ENCODE measurements at regions not wholly inside any gene's neighbourhood (a gene's known extent, or its start where the extent isn't known, plus 50 kb on each side); places are given as distances from the start of the nearest gene placed in this dataset.

GRCh38 chr3:103002425-103003176 lies 567.8 kb downstream of the ZPLD1 start:
- TF ChIP-seq, protein P1, sequence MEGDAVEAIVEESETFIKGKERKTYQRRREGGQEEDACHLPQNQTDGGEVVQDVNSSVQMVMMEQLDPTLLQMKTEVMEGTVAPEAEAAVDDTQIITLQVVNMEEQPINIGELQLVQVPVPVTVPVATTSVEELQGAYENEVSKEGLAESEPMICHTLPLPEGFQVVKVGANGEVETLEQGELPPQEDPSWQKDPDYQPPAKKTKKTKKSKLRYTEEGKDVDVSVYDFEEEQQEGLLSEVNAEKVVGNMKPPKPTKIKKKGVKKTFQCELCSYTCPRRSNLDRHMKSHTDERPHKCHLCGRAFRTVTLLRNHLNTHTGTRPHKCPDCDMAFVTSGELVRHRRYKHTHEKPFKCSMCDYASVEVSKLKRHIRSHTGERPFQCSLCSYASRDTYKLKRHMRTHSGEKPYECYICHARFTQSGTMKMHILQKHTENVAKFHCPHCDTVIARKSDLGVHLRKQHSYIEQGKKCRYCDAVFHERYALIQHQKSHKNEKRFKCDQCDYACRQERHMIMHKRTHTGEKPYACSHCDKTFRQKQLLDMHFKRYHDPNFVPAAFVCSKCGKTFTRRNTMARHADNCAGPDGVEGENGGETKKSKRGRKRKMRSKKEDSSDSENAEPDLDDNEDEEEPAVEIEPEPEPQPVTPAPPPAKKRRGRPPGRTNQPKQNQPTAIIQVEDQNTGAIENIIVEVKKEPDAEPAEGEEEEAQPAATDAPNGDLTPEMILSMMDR (IDR thresholded peaks at IDR 0.05), result no peak
- TF ChIP-seq POLR2A (IDR thresholded peaks at IDR 0.05), result no peak
- Histone ChIP-seq H3K9me3 (no peaks in the 10 kb centered on the region), H3K36me3 (replicated peaks in 1 of 2; ENCODE audit: insufficient read depth in 1 of 2, low read depth in 2 of 2) (no peaks in the 10 kb centered on the region), H3K27ac (no peak overlapping the region), H3K27me3 (no peaks in the 10 kb centered on the region), H3K4me3 (no peak overlapping the region), H3K4me1 (no peaks in the 10 kb centered on the region)
- no peak for DNase-seq
- ATAC-seq, result no peak
- intact Hi-C loops (cut with DNase I), result no loop called here
- 56 to 60% methylated on average over 6 of the region's 6 CpGs for WGBS, 2 donors

- Histone ChIP-seq H3K27me3 (no peaks in the 10 kb centered on the region), H3K4me1 (no peaks in the 10 kb centered on the region), H3K4me3 (no peak overlapping the region), H3K36me3 (replicated peaks in 1 of 2; ENCODE audit: insufficient read depth in 1 of 2, low read depth in 2 of 2) (no peaks in the 10 kb centered on the region), H3K27ac (no peak overlapping the region), H3K9me3 (no peaks in the 10 kb centered on the region)
- ATAC-seq (no peak), DNase-seq (no peak)
- intact Hi-C loops (cut with DNase I), result no loop called here
- TF ChIP-seq, protein P1 (IDR thresholded peaks at IDR 0.05), result no peak
- no peak for TF ChIP-seq POLR2A (IDR thresholded peaks at IDR 0.05)
- WGBS, 2 donors, result 53 to 54% methylated on average over 4 of the region's 4 CpGs
Measured at GRCh38 chr3:103006526-103007183, 571.8 kb downstream of the ZPLD1 start.

GRCh38 chr3:103009609-103010008 lies 574.8 kb downstream of the ZPLD1 start:
- Histone ChIP-seq H3K9me3 (no peaks in the 10 kb centered on the region), H3K4me3 (no peak overlapping the region), H3K36me3 (replicated peaks in 1 of 2; ENCODE audit: insufficient read depth in 1 of 2, low read depth in 2 of 2) (no peaks in the 10 kb centered on the region), H3K4me1 (no peaks in the 10 kb centered on the region), H3K27me3 (no peaks in the 10 kb centered on the region), H3K27ac (no peak overlapping the region)
- intact Hi-C loops (cut with DNase I), result no loop called here
- DNase-seq (no peak), ATAC-seq (no peak)
- no peak for TF ChIP-seq POLR2A (IDR thresholded peaks at IDR 0.05)
- TF ChIP-seq, protein P1 (IDR thresholded peaks at IDR 0.05), result no peak

DNA sequence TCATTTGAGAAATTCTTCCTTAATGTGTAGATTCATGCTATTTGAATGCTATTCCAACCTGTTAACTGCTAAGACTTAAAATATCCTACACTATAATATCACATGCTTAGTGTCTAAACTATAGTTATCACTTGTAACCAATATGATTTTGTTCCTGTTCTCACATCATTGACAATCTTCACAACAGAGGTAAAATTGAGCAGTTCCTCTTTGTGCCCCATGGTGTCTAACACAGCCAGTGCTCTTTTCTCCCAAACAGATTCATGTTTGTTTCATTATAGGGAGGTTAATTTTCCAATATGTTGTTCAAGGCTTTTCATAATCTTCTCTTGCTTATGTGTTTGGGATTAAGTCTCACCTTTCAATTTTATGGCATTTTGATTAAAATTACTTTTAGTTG lies 591.1 kb downstream of the ZPLD1 start:
- Histone ChIP-seq H3K4me3 (no peak overlapping the region), H3K9me3 (no peaks in the 10 kb centered on the region), H3K4me1 (no peaks in the 10 kb centered on the region), H3K27me3 (no peaks in the 10 kb centered on the region), H3K27ac (no peak overlapping the region), H3K36me3 (replicated peaks in 1 of 2; ENCODE audit: insufficient read depth in 1 of 2, low read depth in 2 of 2) (no peaks in the 10 kb centered on the region)
- ATAC-seq (no peak), DNase-seq (no peak)
- intact Hi-C loops (cut with DNase I), result no loop called here
- TF ChIP-seq POLR2A (IDR thresholded peaks at IDR 0.05), result no peak
- TF ChIP-seq, protein P1 (IDR thresholded peaks at IDR 0.05), result no peak

- Histone ChIP-seq H3K27me3 (no peaks in the 10 kb centered on the region), H3K4me3 (no peak overlapping the region), H3K9me3 (no peaks in the 10 kb centered on the region), H3K4me1 (no peaks in the 10 kb centered on the region), H3K27ac (no peak overlapping the region), H3K36me3 (replicated peaks in 1 of 2; ENCODE audit: insufficient read depth in 1 of 2, low read depth in 2 of 2) (no peaks in the 10 kb centered on the region)
- DNase-seq (no peak), ATAC-seq (no peak)
- TF ChIP-seq, protein P1 (IDR thresholded peaks at IDR 0.05), result no peak
- no peak for TF ChIP-seq POLR2A (IDR thresholded peaks at IDR 0.05)
- 62 to 67% methylated on average over 2 of the region's 2 CpGs for WGBS, 2 donors
- intact Hi-C loops (cut with DNase I), result no loop called here
Measured at GRCh38 chr3:103033841-103034240, 599.0 kb downstream of the ZPLD1 start.

All from body of pancreas (tissue), 4 donors.